ENCODE measurements at regions not wholly inside any gene's neighbourhood (a gene's known extent, or its start where the extent isn't known, plus 50 kb on each side); places are given as distances from the start of the nearest gene placed in this dataset.
A peak's percentile ranks its signal among the peaks of the same experiment; 100 is the strongest.

GRCh38 chr11:71329786-71330185 lies 77.4 kb upstream of the SHANK2 start:
- H3K4me3 ChIP-seq (ENCODE audit: low read depth, low read length), result no peak overlapping the region
- TF ChIP-seq CTCF (IDR thresholded peaks at IDR 0.05; ENCODE audit: control insufficient read depth, extremely low read depth, insufficient read depth), result no peak
- no peak for DNase-seq (ENCODE audit: low read depth)

- TF ChIP-seq CTCF (IDR thresholded peaks at IDR 0.05; ENCODE audit: control insufficient read depth, extremely low read depth, insufficient read depth), result no peak
- DNase-seq (ENCODE audit: low read depth), result peak; percentile 22
- no peak overlapping the region for H3K4me3 ChIP-seq (ENCODE audit: low read depth, low read length)
These were observed 76.8 kb upstream of the SHANK2 start for GRCh38 chr11:71329165-71329510.

DNA sequence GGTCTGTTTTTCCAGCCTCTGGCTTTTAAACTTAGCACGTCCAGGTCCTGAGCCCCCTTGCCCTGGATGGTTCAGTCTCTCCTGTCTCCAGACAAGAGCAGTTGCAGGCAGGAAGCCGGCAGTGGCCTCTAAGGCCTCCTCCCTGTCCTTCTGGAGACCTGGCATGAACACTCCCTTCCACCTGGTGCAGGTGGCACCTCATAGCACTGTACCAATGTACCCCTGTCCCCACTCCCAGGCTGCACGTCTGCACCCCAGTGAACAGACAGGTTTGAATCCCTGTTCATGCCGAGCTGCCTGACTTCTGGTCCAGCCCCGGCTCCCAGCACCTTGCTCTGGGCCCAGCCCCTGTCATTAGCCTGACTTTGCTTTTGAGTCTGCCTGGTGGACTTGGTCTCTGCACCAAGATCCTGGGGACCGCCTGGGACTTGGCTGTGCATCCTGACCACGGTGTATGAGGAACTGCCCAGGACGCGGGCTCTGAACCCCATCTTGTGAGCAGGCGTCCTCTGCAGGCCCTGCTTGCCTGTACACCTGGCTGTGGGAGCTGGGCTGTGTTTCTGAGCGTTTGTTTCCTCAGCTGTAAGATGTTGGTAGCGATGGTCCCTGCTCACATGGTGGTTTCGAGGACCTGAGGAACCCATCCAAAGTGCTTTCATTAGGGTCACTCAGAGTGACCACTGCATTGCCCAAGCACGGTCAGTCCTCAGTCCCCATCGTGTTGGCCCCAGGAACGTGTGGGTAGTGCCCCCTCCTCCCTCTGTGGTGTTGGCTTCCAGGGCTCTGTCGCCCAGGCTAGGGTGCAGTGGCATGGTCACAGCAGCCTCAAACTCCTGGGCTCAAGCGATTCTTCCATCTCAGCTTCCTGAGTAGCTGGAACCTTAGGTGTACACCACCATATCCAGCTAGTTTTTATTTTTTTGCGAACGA lies 75.0 kb upstream of the SHANK2 start:
- H3K4me3 ChIP-seq (ENCODE audit: low read depth, low read length), result no peak overlapping the region
- no peak for TF ChIP-seq CTCF (IDR thresholded peaks at IDR 0.05; ENCODE audit: control insufficient read depth, extremely low read depth, insufficient read depth)
- DNase-seq (ENCODE audit: low read depth), result no peak

GRCh38 chr11:71326328-71326940 lies 74.1 kb upstream of the SHANK2 start:
- no peak overlapping the region for H3K4me3 ChIP-seq (ENCODE audit: low read depth, low read length)
- TF ChIP-seq CTCF (IDR thresholded peaks at IDR 0.05; ENCODE audit: control insufficient read depth, extremely low read depth, insufficient read depth), result no peak
- no peak for DNase-seq (ENCODE audit: low read depth)

- no peak for TF ChIP-seq CTCF (IDR thresholded peaks at IDR 0.05; ENCODE audit: control insufficient read depth, extremely low read depth, insufficient read depth)
- no peak overlapping the region for H3K4me3 ChIP-seq (ENCODE audit: low read depth, low read length)
- no peak for DNase-seq (ENCODE audit: low read depth)
These were observed 73.3 kb upstream of the SHANK2 start for GRCh38 chr11:71325418-71326327.

- no peak for TF ChIP-seq CTCF (IDR thresholded peaks at IDR 0.05; ENCODE audit: control insufficient read depth, extremely low read depth, insufficient read depth)
- H3K4me3 ChIP-seq (ENCODE audit: low read depth, low read length), result no peak overlapping the region
- no peak for DNase-seq (ENCODE audit: low read depth)
These were observed 72.5 kb upstream of the SHANK2 start for GRCh38 chr11:71324788-71325417.
